Nephron (organoid): ENCODE measurements at regions not wholly inside any gene's neighbourhood (a gene's known extent, or its start where the extent isn't known, plus 50 kb on each side); places are given as distances from the start of the nearest gene placed in this dataset.

Experiments used
- H3K27ac Mint-ChIP-seq, 3 experiments: 2 replicates each; pipeline ENCODE4 v1.8.0; 2020; ENCODE audit warnings: mixed read lengths in 3 of 3, mild to moderate bottlenecking in 2 of 3, moderate library complexity in 1 of 3
- H3K27me3 Mint-ChIP-seq: 2 replicates; pipeline ENCODE4 v1.8.0; 2021; ENCODE audit warnings: low read depth, mild to moderate bottlenecking, moderate library complexity, mixed read lengths
- H3K36me3 Mint-ChIP-seq: 2 replicates; pipeline ENCODE4 v1.8.0; 2020; ENCODE audit warnings: low read depth, mixed read lengths
- H3K4me1 Mint-ChIP-seq: 2 replicates; pipeline ENCODE4 v1.8.0; 2020; ENCODE audit warnings: mixed read lengths
- H3K4me3 Mint-ChIP-seq, 3 experiments: 2 replicates each; pipeline ENCODE4 v1.8.0; 2020; ENCODE audit warnings: mild to moderate bottlenecking in 3 of 3, mixed read lengths in 3 of 3, moderate library complexity in 2 of 3
- H3K9me3 Mint-ChIP-seq: 2 replicates; pipeline ENCODE4 v1.8.0; 2020; ENCODE audit warnings: mixed read lengths
- TF ChIP-seq, protein P1 (sequence below), 3 experiments: fragments of 200-600 bp; sonication (generic); IDR thresholded peaks; one replicate each; pipeline ENCODE4 v1.5.0; 2021; ENCODE audit warnings: antibody characterized with exemption in 3 of 3; ENCODE audit not compliant: unreplicated experiment in 3 of 3

DNA sequence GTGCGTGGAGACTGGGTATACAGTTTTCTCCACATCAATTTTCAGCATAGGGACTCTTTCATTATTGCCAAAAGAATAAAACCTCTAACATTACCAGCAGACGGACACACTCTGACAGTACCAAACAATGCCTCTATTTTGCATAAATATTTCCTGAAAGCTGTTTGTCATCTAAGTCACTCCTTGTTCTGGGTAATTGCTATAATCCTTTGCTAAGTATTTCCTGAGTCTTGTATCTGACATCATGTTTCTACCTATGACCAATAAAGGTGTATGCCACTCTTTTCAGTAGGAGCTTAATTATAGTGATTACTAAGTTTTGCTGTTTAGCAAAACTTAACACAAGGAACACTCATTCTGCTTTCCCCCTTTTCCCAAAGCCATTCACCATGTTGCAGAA, 886.5 kb downstream of the SLITRK6 start:
- H3K27me3 Mint-ChIP-seq: no peaks in the 10 kb centered on the region
- peaks cover 7% of the 10 kb centered on the region for H3K9me3 Mint-ChIP-seq
- H3K4me3 Mint-ChIP-seq: no peak overlapping the region
- H3K27ac Mint-ChIP-seq: no peak overlapping the region
- TF ChIP-seq, protein P1, sequence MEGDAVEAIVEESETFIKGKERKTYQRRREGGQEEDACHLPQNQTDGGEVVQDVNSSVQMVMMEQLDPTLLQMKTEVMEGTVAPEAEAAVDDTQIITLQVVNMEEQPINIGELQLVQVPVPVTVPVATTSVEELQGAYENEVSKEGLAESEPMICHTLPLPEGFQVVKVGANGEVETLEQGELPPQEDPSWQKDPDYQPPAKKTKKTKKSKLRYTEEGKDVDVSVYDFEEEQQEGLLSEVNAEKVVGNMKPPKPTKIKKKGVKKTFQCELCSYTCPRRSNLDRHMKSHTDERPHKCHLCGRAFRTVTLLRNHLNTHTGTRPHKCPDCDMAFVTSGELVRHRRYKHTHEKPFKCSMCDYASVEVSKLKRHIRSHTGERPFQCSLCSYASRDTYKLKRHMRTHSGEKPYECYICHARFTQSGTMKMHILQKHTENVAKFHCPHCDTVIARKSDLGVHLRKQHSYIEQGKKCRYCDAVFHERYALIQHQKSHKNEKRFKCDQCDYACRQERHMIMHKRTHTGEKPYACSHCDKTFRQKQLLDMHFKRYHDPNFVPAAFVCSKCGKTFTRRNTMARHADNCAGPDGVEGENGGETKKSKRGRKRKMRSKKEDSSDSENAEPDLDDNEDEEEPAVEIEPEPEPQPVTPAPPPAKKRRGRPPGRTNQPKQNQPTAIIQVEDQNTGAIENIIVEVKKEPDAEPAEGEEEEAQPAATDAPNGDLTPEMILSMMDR (IDR thresholded peaks at IDR 0.05; ENCODE audit: unreplicated experiment in 3 of 3): no peak
- no peaks in the 10 kb centered on the region for H3K36me3 Mint-ChIP-seq
- peaks cover 5% of the 10 kb centered on the region for H3K4me1 Mint-ChIP-seq

DNA sequence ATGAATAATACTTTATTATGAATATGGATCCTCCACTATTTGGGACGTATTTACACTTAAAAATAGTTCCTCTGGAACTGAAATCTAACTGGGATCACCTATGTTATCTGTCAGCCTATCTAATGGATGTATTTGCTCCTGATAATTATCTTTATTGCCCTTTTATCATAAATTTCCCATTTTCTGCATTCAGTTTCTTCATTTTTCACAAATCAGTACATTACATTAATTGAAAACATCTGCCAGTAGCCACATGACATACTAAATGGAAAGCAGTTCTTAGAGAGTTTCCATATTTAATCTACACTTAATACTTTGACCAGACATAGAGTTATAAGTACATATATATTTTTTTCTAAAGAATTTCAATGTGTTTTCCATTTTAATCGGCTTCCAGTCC, 888.8 kb downstream of the SLITRK6 start:
- TF ChIP-seq, protein P1 (IDR thresholded peaks at IDR 0.05; ENCODE audit: unreplicated experiment in 3 of 3): no peak
- Mint-ChIP-seq H3K27me3 (no peaks in the 10 kb centered on the region), H3K4me3 (no peak overlapping the region), H3K27ac (no peak overlapping the region), H3K36me3 (no peaks in the 10 kb centered on the region), H3K4me1 (no peaks in the 10 kb centered on the region), H3K9me3 (peaks cover 7% of the 10 kb centered on the region)

DNA sequence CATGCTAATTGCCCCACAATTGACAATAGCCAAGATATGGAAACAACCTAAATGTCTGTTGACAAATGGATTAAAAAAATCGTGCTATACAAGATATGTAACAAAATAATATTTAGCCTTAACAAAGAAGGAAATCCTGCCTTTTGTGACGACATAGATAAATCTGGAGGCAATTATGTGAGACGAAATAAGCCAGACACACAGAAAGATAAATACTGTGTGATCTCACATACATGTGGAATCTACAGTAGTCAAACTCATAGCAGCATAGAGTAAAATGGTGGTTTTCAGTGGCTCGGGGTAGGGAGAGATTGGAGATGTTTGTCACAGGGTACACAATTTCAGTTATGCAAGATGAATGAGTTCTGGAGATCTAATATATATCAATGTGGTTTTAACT, 895.8 kb downstream of the SLITRK6 start:
- Mint-ChIP-seq H3K27ac (no peak overlapping the region), H3K4me1 (no peaks in the 10 kb centered on the region), H3K36me3 (no peaks in the 10 kb centered on the region), H3K27me3 (no peaks in the 10 kb centered on the region), H3K9me3 (no peaks in the 10 kb centered on the region), H3K4me3 (no peak overlapping the region)
- TF ChIP-seq, protein P1 (IDR thresholded peaks at IDR 0.05; ENCODE audit: unreplicated experiment in 3 of 3): no peak

DNA sequence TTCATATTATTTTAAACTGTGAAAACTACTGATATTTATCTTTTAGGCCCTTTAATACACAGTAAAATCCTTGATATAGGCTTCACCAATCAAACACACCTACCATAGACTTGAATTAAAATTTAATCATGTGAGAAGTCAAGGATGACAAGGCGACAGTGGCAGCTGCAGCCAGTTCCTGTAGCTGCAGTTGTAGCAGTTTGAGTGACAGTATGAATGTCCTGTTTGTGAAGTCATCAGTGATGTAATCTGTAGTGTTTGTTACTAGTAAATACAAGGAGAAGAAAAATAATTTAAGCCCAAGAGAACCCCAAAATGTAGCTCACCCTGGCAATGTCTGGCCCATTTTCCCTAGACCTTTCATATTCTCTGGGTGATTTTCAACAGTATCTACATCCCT, 897.0 kb downstream of the SLITRK6 start:
- Mint-ChIP-seq H3K4me1 (no peaks in the 10 kb centered on the region), H3K27ac (no peak overlapping the region), H3K36me3 (no peaks in the 10 kb centered on the region), H3K4me3 (no peak overlapping the region), H3K9me3 (no peaks in the 10 kb centered on the region), H3K27me3 (no peaks in the 10 kb centered on the region)
- TF ChIP-seq, protein P1 (IDR thresholded peaks at IDR 0.05; ENCODE audit: unreplicated experiment in 3 of 3): no peak

DNA sequence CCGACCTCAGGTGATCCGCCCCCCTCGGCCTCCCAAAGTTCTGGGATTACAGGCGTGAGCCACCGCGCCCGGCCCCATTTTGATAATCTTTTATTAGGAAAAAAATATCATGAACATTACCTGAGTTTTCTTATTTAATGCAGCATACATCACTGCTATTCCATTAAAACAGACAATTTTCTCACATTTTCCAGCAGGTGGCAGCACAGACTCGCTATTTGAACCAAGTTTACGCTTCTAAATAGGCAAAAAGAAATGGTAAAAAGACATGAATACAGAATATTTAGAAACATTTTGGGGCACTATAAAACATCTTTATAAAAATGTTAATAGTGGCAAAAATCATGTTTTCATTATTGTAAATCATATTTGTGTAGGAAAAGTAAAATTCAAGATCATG, 903.1 kb downstream of the SLITRK6 start:
- no peaks in the 10 kb centered on the region for H3K4me1 Mint-ChIP-seq
- no peak overlapping the region for H3K27ac Mint-ChIP-seq
- H3K36me3 Mint-ChIP-seq: no peaks in the 10 kb centered on the region

DNA sequence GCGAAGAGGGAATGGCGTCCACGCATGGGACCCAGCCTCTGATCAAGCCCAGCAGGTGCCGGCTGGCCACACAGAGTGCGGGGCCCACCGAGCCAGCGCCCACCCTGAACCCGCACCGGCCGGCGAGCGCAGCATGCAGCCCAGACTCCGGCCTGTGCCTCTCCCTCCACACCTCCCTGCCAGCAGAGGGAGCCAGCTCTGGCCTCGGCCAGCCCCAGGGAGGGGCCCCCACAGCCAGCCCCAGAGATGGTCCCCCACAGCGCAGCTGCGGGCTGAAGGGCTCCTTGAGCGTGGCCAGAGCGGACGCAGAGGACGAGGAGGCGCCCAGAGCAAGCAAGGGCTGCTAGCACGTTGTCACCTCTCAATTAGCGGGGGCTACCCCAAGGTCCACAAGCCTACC, 904.5 kb downstream of the SLITRK6 start:
- no peaks in the 10 kb centered on the region for H3K36me3 Mint-ChIP-seq
- H3K9me3 Mint-ChIP-seq: no peaks in the 10 kb centered on the region
- H3K4me1 Mint-ChIP-seq: no peaks in the 10 kb centered on the region
- H3K27me3 Mint-ChIP-seq: no peaks in the 10 kb centered on the region
- H3K27ac Mint-ChIP-seq: no peak overlapping the region
- TF ChIP-seq, protein P1 (IDR thresholded peaks at IDR 0.05; ENCODE audit: unreplicated experiment in 3 of 3): no peak
- H3K4me3 Mint-ChIP-seq: no peak overlapping the region

More for the DNA sequence above, 903.1 kb downstream of the SLITRK6 start:
- Mint-ChIP-seq H3K9me3 (no peaks in the 10 kb centered on the region), H3K27me3 (no peaks in the 10 kb centered on the region), H3K4me3 (no peak overlapping the region)
- TF ChIP-seq, protein P1 (IDR thresholded peaks at IDR 0.05; ENCODE audit: unreplicated experiment in 3 of 3): peak; percentile 65 to 72 (median 67)
